ES-I3 (cell line): ENCODE measurements at regions not wholly inside any gene's neighbourhood (a gene's known extent, or its start where the extent isn't known, plus 50 kb on each side); places are given as distances from the start of the nearest gene placed in this dataset.
"Not testable (repeated sequence)": the region's sequence is repeated elsewhere in the genome, so short reads cannot be mapped to it uniquely, and the experiment has no call there.

Experiments
- H3K36me3 ChIP-seq: 2 replicates; pipeline ENCODE4 v1.6.1; 2013; ENCODE audit warnings: mild to moderate bottlenecking, low read length, control low read depth, moderate library complexity; ENCODE audit not compliant: insufficient read depth
- H3K4me1 ChIP-seq: 2 replicates; pipeline ENCODE4 v1.6.1; 2013; ENCODE audit warnings: mild to moderate bottlenecking, control low read depth, low read length; ENCODE audit not compliant: insufficient read depth
- H3K9ac ChIP-seq: 2 replicates; pipeline ENCODE4 v1.6.1; 2013; ENCODE audit warnings: low read depth, mild to moderate bottlenecking, low read length, moderate library complexity
- H3K9me3 ChIP-seq: 2 replicates; pipeline ENCODE4 v1.6.1; 2013; ENCODE audit warnings: mild to moderate bottlenecking, low read length, moderate library complexity; ENCODE audit not compliant: control insufficient read depth, insufficient read depth

- H3K4me1 ChIP-seq: no peaks in the 10 kb centered on the region
- H3K9ac ChIP-seq: no peak overlapping the region
- H3K36me3 ChIP-seq: no peaks in the 10 kb centered on the region
- H3K9me3 ChIP-seq: no peaks in the 10 kb centered on the region; the same call in 1 of the 2 replicates
Measured at GRCh38 chr7:149566103-149566502, 68.5 kb upstream of the ZNF746 start.

GRCh38 chr7:149565096-149565382, 67.4 kb upstream of the ZNF746 start:
- no peak overlapping the region for H3K9ac ChIP-seq
- no peaks in the 10 kb centered on the region for H3K4me1 ChIP-seq
- H3K9me3 ChIP-seq: no peaks in the 10 kb centered on the region
- H3K36me3 ChIP-seq: no peaks in the 10 kb centered on the region

- Histone ChIP-seq H3K9ac (no peak overlapping the region), H3K36me3 (no peaks in the 10 kb centered on the region), H3K4me1 (no peaks in the 10 kb centered on the region), H3K9me3 (no peaks in the 10 kb centered on the region)
Measured at GRCh38 chr7:149564340-149565095, 66.9 kb upstream of the ZNF746 start.

GRCh38 chr7:149562602-149563001, 65.0 kb upstream of the ZNF746 start:
- Histone ChIP-seq H3K9ac (no peak overlapping the region), H3K4me1 (no peaks in the 10 kb centered on the region), H3K9me3 (no peaks in the 10 kb centered on the region), H3K36me3 (no peaks in the 10 kb centered on the region)

- Histone ChIP-seq H3K36me3 (no peaks in the 10 kb centered on the region), H3K9me3 (no peaks in the 10 kb centered on the region), H3K4me1 (no peaks in the 10 kb centered on the region), H3K9ac (no peak overlapping the region)
Measured at GRCh38 chr7:149561072-149561471, 63.5 kb upstream of the ZNF746 start.

- H3K9me3 ChIP-seq: no peaks in the 10 kb centered on the region
- H3K4me1 ChIP-seq: no peaks in the 10 kb centered on the region
- no peak overlapping the region for H3K9ac ChIP-seq
- no peaks in the 10 kb centered on the region for H3K36me3 ChIP-seq
Measured at GRCh38 chr7:149559711-149560110, 62.1 kb upstream of the ZNF746 start.

GRCh38 chr7:149558149-149558861, 60.7 kb upstream of the ZNF746 start:
- H3K4me1 ChIP-seq: no peaks in the 10 kb centered on the region
- H3K36me3 ChIP-seq: no peaks in the 10 kb centered on the region
- H3K9me3 ChIP-seq: no peaks in the 10 kb centered on the region
- H3K9ac ChIP-seq: no peak overlapping the region

- H3K9me3 ChIP-seq, H3K36me3 ChIP-seq, H3K9ac ChIP-seq, H3K4me1 ChIP-seq: not testable (repeated sequence)
Measured at GRCh38 chr7:149556525-149556924, 58.9 kb upstream of the ZNF746 start.

GRCh38 chr7:149554821-149555220, 57.2 kb upstream of the ZNF746 start:
- H3K9me3 ChIP-seq, H3K9ac ChIP-seq, H3K4me1 ChIP-seq: not testable (repeated sequence)
- H3K36me3 ChIP-seq: peaks cover 16% of the 10 kb centered on the region

GRCh38 chr7:149553991-149554390, 56.4 kb upstream of the ZNF746 start:
- H3K9ac ChIP-seq, H3K4me1 ChIP-seq, H3K9me3 ChIP-seq: not testable (repeated sequence)
- peaks cover 23% of the 10 kb centered on the region for H3K36me3 ChIP-seq

GRCh38 chr7:149552799-149553198, 55.2 kb upstream of the ZNF746 start:
- H3K36me3 ChIP-seq: peaks cover 29% of the 10 kb centered on the region
- peaks cover 4% of the 10 kb centered on the region; the same call in 1 of the 2 replicates for H3K9me3 ChIP-seq
- no peak overlapping the region for H3K9ac ChIP-seq
- H3K4me1 ChIP-seq: no peaks in the 10 kb centered on the region
